Chondrocyte (in vitro differentiated cells): ENCODE measurements at regions not wholly inside any gene's neighbourhood (a gene's known extent, or its start where the extent isn't known, plus 50 kb on each side); places are given as distances from the start of the nearest gene placed in this dataset.

Experiments
- DNase-seq: peaks from one replicate; pipeline ENCODE4 v3.0.0; 2021; ENCODE audit warnings: mixed read lengths, low spot score
- H3K27ac Mint-ChIP-seq: one replicate; pipeline ENCODE4 v1.8.0; 2021; ENCODE audit warnings: mild to moderate bottlenecking, moderate library complexity, mixed read lengths; ENCODE audit not compliant: unreplicated experiment
- H3K27me3 Mint-ChIP-seq: 2 replicates; pipeline ENCODE4 v1.8.0; 2021; ENCODE audit warnings: low read depth, mixed read lengths
- H3K36me3 Mint-ChIP-seq: 2 replicates; pipeline ENCODE4 v1.8.0; 2021; ENCODE audit warnings: low read depth, mixed read lengths
- H3K4me1 Mint-ChIP-seq: 2 replicates; pipeline ENCODE4 v1.8.0; 2021; ENCODE audit warnings: low read depth, mild to moderate bottlenecking, mixed read lengths
- H3K4me3 Mint-ChIP-seq: one replicate; pipeline ENCODE4 v1.8.0; 2021; ENCODE audit warnings: mild to moderate bottlenecking, moderate library complexity, mixed read lengths; ENCODE audit not compliant: unreplicated experiment
- H3K9me3 Mint-ChIP-seq: 2 replicates; pipeline ENCODE4 v1.8.0; 2021; ENCODE audit warnings: low read depth, mixed read lengths
- CTCF ChIP-seq: fragments of 200-600 bp; sonication (generic); IDR thresholded peaks from 2 replicates; pipeline ENCODE4 v1.5.0; 2021; ENCODE audit warnings: antibody characterized with exemption, mild to moderate bottlenecking, moderate library complexity

- Mint-ChIP-seq H3K27ac (peak overlapping the region; percentile 91), H3K4me3 (no peak overlapping the region), H3K9me3 (no peaks in the 10 kb centered on the region), H3K4me1 (peaks cover 40% of the 10 kb centered on the region), H3K36me3 (peaks cover 6% of the 10 kb centered on the region), H3K27me3 (no peaks in the 10 kb centered on the region)
- DNase-seq: no peak
- no peak for TF ChIP-seq CTCF
Measured at GRCh38 chr4:182062458-182062857, 180.7 kb upstream of the TENM3 start.

DNA sequence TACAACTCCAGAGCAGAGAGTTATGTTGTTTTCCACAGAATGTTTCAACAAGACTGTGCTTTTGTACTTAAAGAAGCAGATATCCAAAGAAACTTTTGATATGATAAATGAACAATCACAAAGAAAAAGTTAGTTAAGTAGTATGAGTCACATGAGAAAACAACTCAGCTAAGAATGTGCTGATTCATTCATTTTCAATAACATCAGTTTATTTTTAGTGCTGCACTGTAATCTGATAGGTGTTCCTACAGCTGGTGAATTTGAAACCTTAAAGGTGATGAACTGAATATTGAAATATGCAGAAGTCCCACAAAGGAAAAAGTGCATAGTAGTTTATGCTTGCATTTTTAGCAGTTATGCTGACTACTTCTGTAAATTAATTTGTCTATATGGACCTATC, 180.3 kb upstream of the TENM3 start:
- Mint-ChIP-seq H3K36me3 (peaks cover 6% of the 10 kb centered on the region), H3K27me3 (no peaks in the 10 kb centered on the region), H3K9me3 (no peaks in the 10 kb centered on the region), H3K4me3 (no peak overlapping the region), H3K27ac (peak overlapping the region; percentile 91), H3K4me1 (peaks cover 45% of the 10 kb centered on the region)
- no peak for DNase-seq
- no peak for TF ChIP-seq CTCF

DNA sequence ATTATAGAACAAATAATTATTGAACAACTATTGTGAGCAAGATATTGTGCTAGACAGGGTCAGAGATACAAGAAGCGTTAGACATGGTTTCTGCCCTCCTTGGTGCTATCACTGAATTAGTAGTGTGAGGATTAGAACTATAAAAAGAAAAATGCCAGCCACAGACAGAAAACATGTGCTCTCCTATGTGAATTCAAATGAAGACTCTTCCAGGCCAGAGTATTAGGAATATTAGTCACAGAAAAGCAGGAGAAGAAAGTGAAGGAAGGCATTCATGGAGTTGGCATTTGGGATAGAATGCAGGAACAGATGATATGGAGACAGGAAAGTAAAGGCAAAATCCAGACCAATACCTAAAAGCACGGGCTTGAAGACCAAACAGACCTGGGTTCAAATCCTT, 179.6 kb upstream of the TENM3 start:
- Mint-ChIP-seq H3K4me3 (no peak overlapping the region), H3K27ac (peak overlapping the region; percentile 91), H3K27me3 (no peaks in the 10 kb centered on the region), H3K4me1 (peaks cover 49% of the 10 kb centered on the region), H3K9me3 (no peaks in the 10 kb centered on the region), H3K36me3 (peaks cover 6% of the 10 kb centered on the region)
- DNase-seq: no peak
- TF ChIP-seq CTCF: no peak

DNA sequence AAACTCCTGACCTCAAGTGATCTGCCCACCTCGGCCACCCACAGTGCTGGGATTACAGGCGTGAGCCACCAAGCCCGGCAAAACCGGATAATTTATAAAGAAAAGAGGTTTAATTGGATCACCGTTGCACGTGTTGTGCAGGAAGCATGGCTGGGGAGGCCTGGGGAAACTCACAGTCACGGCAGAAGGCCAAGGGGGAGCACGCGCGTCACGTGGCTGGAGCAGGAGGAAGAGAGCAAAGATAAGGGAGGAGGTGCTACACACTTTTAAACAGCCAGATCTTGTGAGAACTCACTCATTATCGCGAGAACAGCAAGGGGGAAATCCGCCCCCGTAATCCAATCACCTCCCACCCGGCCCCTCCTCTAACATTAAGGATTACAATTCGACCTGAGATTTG, 177.9 kb upstream of the TENM3 start:
- H3K4me3 Mint-ChIP-seq: no peak overlapping the region
- peaks cover 4% of the 10 kb centered on the region for H3K36me3 Mint-ChIP-seq
- H3K27ac Mint-ChIP-seq: no peak overlapping the region
- H3K9me3 Mint-ChIP-seq: no peaks in the 10 kb centered on the region
- no peak for TF ChIP-seq CTCF
- peaks cover 61% of the 10 kb centered on the region for H3K4me1 Mint-ChIP-seq
- no peak for DNase-seq
- H3K27me3 Mint-ChIP-seq: no peaks in the 10 kb centered on the region

DNA sequence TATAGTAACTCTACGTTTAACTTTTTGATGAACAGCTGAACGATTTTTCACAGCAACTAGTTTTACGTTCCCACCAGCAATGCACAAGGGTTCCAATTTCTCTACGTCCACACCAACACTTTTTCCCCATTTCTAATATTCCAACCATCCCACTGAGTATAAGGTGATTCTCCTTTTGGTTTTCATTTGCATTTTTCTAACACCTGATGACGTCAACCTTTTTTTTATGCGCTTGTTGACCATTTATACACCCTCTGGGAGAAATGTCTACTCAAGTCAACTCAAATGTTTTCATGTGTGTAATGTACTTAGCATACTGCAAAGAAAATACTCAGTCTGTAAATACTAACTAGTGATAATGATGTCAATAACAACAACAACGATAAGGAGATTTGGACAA, 177.2 kb upstream of the TENM3 start:
- H3K36me3 Mint-ChIP-seq: peaks cover 5% of the 10 kb centered on the region
- H3K4me1 Mint-ChIP-seq: peaks cover 69% of the 10 kb centered on the region
- TF ChIP-seq CTCF: no peak
- H3K9me3 Mint-ChIP-seq: no peaks in the 10 kb centered on the region
- H3K4me3 Mint-ChIP-seq: no peak overlapping the region
- DNase-seq: no peak
- H3K27ac Mint-ChIP-seq: no peak overlapping the region
- no peaks in the 10 kb centered on the region for H3K27me3 Mint-ChIP-seq
